ENCODE measurements at regions not wholly inside any gene's neighbourhood (a gene's known extent, or its start where the extent isn't known, plus 50 kb on each side); places are given as distances from the start of the nearest gene placed in this dataset.

- peak overlapping the region; percentile 41; the same call in 1 of the 2 replicates for H3K27ac ChIP-seq (ENCODE audit: low read depth, low read length)
- peak overlapping the region; percentile 92 for H4K5ac ChIP-seq (ENCODE audit: insufficient read length, low read depth, low read length)
- no peak overlapping the region for H3K4me3 ChIP-seq (ENCODE audit: extremely low read depth in 1 of 4, insufficient read depth in 2 of 4, low read depth in 3 of 4, low read length in 4 of 4)
- peak overlapping the region; percentile 100 for H2BK12ac ChIP-seq (ENCODE audit: low read depth, low read length)
- peak overlapping the region; percentile 24 for H3K56ac ChIP-seq (replicated peaks; ENCODE audit: insufficient read length, low read depth, low read length)
- no peaks in the 10 kb centered on the region for H3K79me1 ChIP-seq (ENCODE audit: low read depth, low read length)
- H3K79me2 ChIP-seq (ENCODE audit: control insufficient read depth in 1 of 2, insufficient read depth in 2 of 2, low read length in 2 of 2), result no peaks in the 10 kb centered on the region
- H3K23me2 ChIP-seq (ENCODE audit: low read depth, low read length), result peaks cover 2% of the 10 kb centered on the region; the same call in 1 of the 2 replicates
- no peak overlapping the region for H3K23ac ChIP-seq (ENCODE audit: insufficient read length)
- CTCF ChIA-PET (ENCODE audit: partially characterized antibody), result interaction anchor here (0.6 to 1.9 kb wide), 7 partner anchors 10 to 195 kb away, joined by 3 to 8 read pairs (median 4); no protein-coding TSS in a partner anchor
- no peak for TF ChIP-seq SUZ12 (IDR thresholded peaks at IDR 0.05; ENCODE audit: low read length)
- no peak for TF ChIP-seq CEBPB (IDR thresholded peaks at IDR 0.05; ENCODE audit: low read depth, low read length)
- TF ChIP-seq SIRT6 (IDR thresholded peaks at IDR 0.05; ENCODE audit: low read length), result no peak
- TF ChIP-seq SP2 (IDR thresholded peaks at IDR 0.05; ENCODE audit: low read length), result no peak
- TF ChIP-seq JUN (IDR thresholded peaks at IDR 0.05; ENCODE audit: low read depth, low read length), result no peak
- TF ChIP-seq RAD21 (IDR thresholded peaks at IDR 0.05 in 1 of 2, conservative IDR thresholded peaks at IDR 0.05 in 1 of 2; ENCODE audit: low read depth in 2 of 2, low read length in 2 of 2), result no peak
- TF ChIP-seq TCF12 (IDR thresholded peaks at IDR 0.05; ENCODE audit: low read depth, low read length), result no peak
- 0 out of 4 replicates have a peak, but pooled peaks cover 0 to 2% of the 10 kb centered on the region in 2 experiments for H3K9me3 ChIP-seq (ENCODE audit: insufficient read depth in 2 of 2, low read depth in 1 of 2, low read length in 1 of 2)
- FAIRE-seq, result peak; percentile 39
- POLR2A ChIA-PET (ENCODE audit: partially characterized antibody), result interaction anchor here (0.6 to 1.3 kb wide), 3 partner anchors 14 to 245 kb away, joined by 3 to 4 read pairs (median 3); no protein-coding TSS in a partner anchor
- H3K27me3 ChIP-seq (replicated peaks in 1 of 4; ENCODE audit: control insufficient read depth in 3 of 4, extremely low read depth in 1 of 4, insufficient read depth in 3 of 4, low read length in 3 of 4), result 0 out of 7 replicates have a peak, but pooled peaks cover 0 to 2% (median under 1%) of the 10 kb centered on the region in 4 experiments
- H2BK120ac ChIP-seq (replicated peaks; ENCODE audit: low read depth, low read length), result peak overlapping the region; percentile 99
- WGBS, 2 experiments (ENCODE audit: extremely low coverage in 1 of 2, insufficient coverage in 1 of 2, insufficient read length in 1 of 2, insufficient replicate concordance in 2 of 2, low coverage in 1 of 2, low lambda C conversion rate in 2 of 2, missing lambda C conversion rate in 1 of 2), result 95% methylated on average over 6 of the region's 6 CpGs; no CpG with 5 or more reads in 1 of the 2 experiments
- no peak overlapping the region for H3K9ac ChIP-seq (replicated peaks in 1 of 4; ENCODE audit: extremely low read depth in 1 of 4, low read depth in 3 of 4, low read length in 3 of 4)
- peak overlapping the region; percentile 99 for H3K4ac ChIP-seq (replicated peaks; ENCODE audit: insufficient read length, low read depth, low read length)
- peak overlapping the region; percentile 97 for H3K18ac ChIP-seq (ENCODE audit: extremely low read depth, low read length)
- H4K8ac ChIP-seq (ENCODE audit: extremely low read depth, insufficient read depth, low read length), result no peak overlapping the region; the same call in 1 of the 2 replicates
- peak overlapping the region; percentile 99 for H2AK5ac ChIP-seq (ENCODE audit: low read depth, low read length)
- H2BK15ac ChIP-seq (ENCODE audit: low read length), result peak overlapping the region; percentile 92; the same call in 1 of the 2 replicates
- peak overlapping the region; percentile 99 for H4K91ac ChIP-seq (replicated peaks; ENCODE audit: insufficient read length, low read length)
- H4K20me1 ChIP-seq (replicated peaks in 1 of 2; ENCODE audit: control insufficient read depth in 1 of 2, insufficient read depth in 2 of 2, low read length in 2 of 2), result no peaks in the 10 kb centered on the region
- H2AFZ ChIP-seq (ENCODE audit: low read length), result no peak overlapping the region
- H2BK20ac ChIP-seq (ENCODE audit: low read length), result peak overlapping the region; percentile 91
- no peaks in the 10 kb centered on the region for H3K36me3 ChIP-seq (ENCODE audit: control insufficient read depth in 2 of 4, insufficient read depth in 4 of 4, low read length in 3 of 4)
- peaks cover 7 to 15% (median 12%) of the 10 kb centered on the region in 4 experiments for H3K4me1 ChIP-seq (replicated peaks in 1 of 4; ENCODE audit: control insufficient read depth in 3 of 4, insufficient read depth in 4 of 4, low read length in 3 of 4)
- 0 out of 4 replicates have a peak overlapping the region, but pooled peaks of 1 of the 2 experiments have one; percentile 26 for H3K4me2 ChIP-seq (ENCODE audit: insufficient read depth in 1 of 2, low read depth in 2 of 2, low read length in 2 of 2)
- H3K14ac ChIP-seq (ENCODE audit: insufficient read length), result no peak overlapping the region
- H2BK5ac ChIP-seq (ENCODE audit: low read depth, low read length), result peak overlapping the region; percentile 98
- no peak for DNase-seq (ENCODE audit: low read depth in 1 of 2, low spot score in 2 of 2)
These were observed 100.6 kb upstream of the ARL4C start for GRCh38 chr2:234597576-234597861.
